Colonic mucosa (tissue), 4 donors: ENCODE measurements at regions not wholly inside any gene's neighbourhood (a gene's known extent, or its start where the extent isn't known, plus 50 kb on each side); places are given as distances from the start of the nearest gene placed in this dataset.

ENCODE experiments used
- DNase-seq: peaks from one replicate; pipeline ENCODE4 v3.0.0-alpha.2; 2020
- H3K27ac ChIP-seq: fragments of 200-600 bp; one replicate; pipeline ENCODE4 v1.8.0; 2021
- H3K27me3 ChIP-seq: fragments of 200-600 bp; one replicate; pipeline ENCODE4 v1.8.0; 2021
- H3K36me3 ChIP-seq: fragments of 200-600 bp; one replicate; pipeline ENCODE4 v1.8.0; 2021
- H3K4me1 ChIP-seq: fragments of 200-600 bp; one replicate; pipeline ENCODE4 v1.8.0; 2021; ENCODE audit warnings: mild to moderate bottlenecking
- H3K4me3 ChIP-seq: fragments of 200-600 bp; one replicate; pipeline ENCODE4 v1.8.0; 2021
- H3K9ac ChIP-seq, 2 donors: one replicate each; pipeline ENCODE4 v1.7.0; 2013; ENCODE audit warnings: control low read depth in 2 of 2, low read depth in 2 of 2, low read length in 2 of 2
- H3K9me3 ChIP-seq: fragments of 200-600 bp; one replicate; pipeline ENCODE4 v1.8.0; 2021
- CTCF ChIP-seq: fragments of 200-600 bp; IDR thresholded peaks from one replicate; pipeline ENCODE4 v1.8.0; 2022; ENCODE audit warnings: antibody characterized with exemption, mild to moderate bottlenecking
- intact Hi-C: fragments of 100-400 bp; cut with DNase I; formaldehyde crosslinking; loops from one replicate; pipeline ENCODE4 v1.14.1; 2022
- donor health status: healthy.
- donor health status: DM: no; HTN: no; CAD: no.
- donor health status: DM: no; HTN: no; CAD: no.

GRCh38 chr10:85259908-85260307 lies 931.5 kb downstream of the CCSER2 start:
- Histone ChIP-seq H3K9me3 (no peaks in the 10 kb centered on the region), H3K36me3 (no peaks in the 10 kb centered on the region), H3K4me3 (no peak overlapping the region), H3K4me1 (no peaks in the 10 kb centered on the region), H3K27me3 (no peaks in the 10 kb centered on the region), H3K27ac (no peak overlapping the region), H3K9ac (no peak overlapping the region)
- no peak for TF ChIP-seq CTCF
- no peak for DNase-seq
- intact Hi-C loops: no loop called here

- Histone ChIP-seq H3K9ac (no peak overlapping the region), H3K27me3 (no peaks in the 10 kb centered on the region), H3K9me3 (no peaks in the 10 kb centered on the region), H3K4me3 (no peak overlapping the region), H3K4me1 (no peaks in the 10 kb centered on the region), H3K27ac (no peak overlapping the region), H3K36me3 (no peaks in the 10 kb centered on the region)
- no peak for TF ChIP-seq CTCF
- no peak for DNase-seq
- intact Hi-C loops: no loop called here
Measured at GRCh38 chr10:85262992-85263391, 934.6 kb downstream of the CCSER2 start.

- DNase-seq: no peak
- intact Hi-C loops: no loop called here
- H3K4me1 ChIP-seq: no peaks in the 10 kb centered on the region
- no peak overlapping the region for H3K9ac ChIP-seq
- no peak overlapping the region for H3K4me3 ChIP-seq
- TF ChIP-seq CTCF: no peak
- no peaks in the 10 kb centered on the region for H3K36me3 ChIP-seq
- no peaks in the 10 kb centered on the region for H3K27me3 ChIP-seq
- no peak overlapping the region for H3K27ac ChIP-seq
- H3K9me3 ChIP-seq: no peaks in the 10 kb centered on the region
Measured at GRCh38 chr10:85265121-85265520, 936.7 kb downstream of the CCSER2 start.

- no peaks in the 10 kb centered on the region for H3K4me1 ChIP-seq
- no peak overlapping the region for H3K27ac ChIP-seq
- no peak overlapping the region for H3K9ac ChIP-seq
- no peak overlapping the region for H3K4me3 ChIP-seq
- no peak for TF ChIP-seq CTCF
- no peaks in the 10 kb centered on the region for H3K36me3 ChIP-seq
- no peak for DNase-seq
- H3K9me3 ChIP-seq: no peaks in the 10 kb centered on the region
- intact Hi-C loops: no loop called here
- H3K27me3 ChIP-seq: no peaks in the 10 kb centered on the region
Measured at GRCh38 chr10:85266808-85267207, 938.4 kb downstream of the CCSER2 start.

- intact Hi-C loops: no loop called here
- no peaks in the 10 kb centered on the region for H3K27me3 ChIP-seq
- H3K9ac ChIP-seq: no peak overlapping the region
- no peak overlapping the region for H3K27ac ChIP-seq
- no peaks in the 10 kb centered on the region for H3K4me1 ChIP-seq
- DNase-seq: peak; percentile 43
- no peaks in the 10 kb centered on the region for H3K9me3 ChIP-seq
- H3K4me3 ChIP-seq: no peak overlapping the region
- no peak for TF ChIP-seq CTCF
- no peaks in the 10 kb centered on the region for H3K36me3 ChIP-seq
Measured at GRCh38 chr10:85280014-85280413, 951.6 kb downstream of the CCSER2 start.
